ENCODE measurements at regions not wholly inside any gene's neighbourhood (a gene's known extent, or its start where the extent isn't known, plus 50 kb on each side); places are given as distances from the start of the nearest gene placed in this dataset.

DNA sequence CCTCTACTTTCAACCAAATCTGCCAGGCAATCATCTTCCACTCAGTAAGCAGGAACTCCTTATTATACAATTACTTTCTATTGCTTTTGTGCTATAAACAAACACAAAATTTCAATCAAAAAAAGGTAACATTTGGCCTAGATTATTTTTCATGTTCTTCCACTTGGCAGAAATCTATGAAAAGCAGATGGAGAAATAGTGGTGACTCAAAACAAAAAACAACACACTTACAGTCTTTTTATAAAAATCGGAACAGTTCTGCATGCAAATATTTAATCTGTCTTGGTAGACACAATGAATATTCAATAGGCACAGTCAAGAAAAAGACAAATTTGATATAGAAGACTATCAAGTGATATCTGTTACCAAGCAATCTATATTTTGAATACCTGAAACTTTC lies 376.8 kb downstream of the RPS29 start:
- BruUV-seq (replicated peaks), result no TSS peak
- Histone ChIP-seq H2AFZ (ENCODE audit: low read depth, low read length, poor library complexity, severe bottlenecking) (no peak overlapping the region), H3K4me1 (ENCODE audit: control insufficient read depth in 1 of 2, insufficient read depth in 2 of 2, low read length in 2 of 2) (no peaks in the 10 kb centered on the region), H3K4me3 (replicated peaks in 1 of 2; ENCODE audit: low read depth in 1 of 2, low read length in 2 of 2) (no peak overlapping the region), H3K27me3 (ENCODE audit: insufficient read depth, low read length) (no peaks in the 10 kb centered on the region), H3K36me3 (ENCODE audit: control insufficient read depth in 1 of 2, insufficient read depth in 2 of 2, low read length in 2 of 2) (no peaks in the 10 kb centered on the region), H3K9me2 (ENCODE audit: insufficient read depth) (no peaks in the 10 kb centered on the region), H3K4me2 (ENCODE audit: low read length) (no peak overlapping the region), H4K20me1 (ENCODE audit: insufficient read depth) (no peaks in the 10 kb centered on the region), H3K9ac (ENCODE audit: low read length) (no peak overlapping the region), H3K79me2 (ENCODE audit: insufficient read depth, low read length) (no peaks in the 10 kb centered on the region), H3K9me3 (ENCODE audit: control insufficient read depth in 1 of 2, insufficient read depth in 1 of 2, low read depth in 1 of 2, low read length in 2 of 2) (no peaks in the 10 kb centered on the region), H3K27ac (ENCODE audit: low read depth, low read length) (no peak overlapping the region)
- CTCF ChIA-PET, result no interaction called here
- POLR2A ChIA-PET, result no interaction called here
- intact Hi-C loops (cut with micrococcal nuclease), result no loop called here
- RAD21 ChIA-PET (ENCODE audit: low non-redundant PET in 1 of 2, low total read pairs in 2 of 2, uncharacterized antibody in 2 of 2, unreplicated experiment in 2 of 2), result no interaction called here
- DNase-seq (ENCODE audit: low read depth, low spot score) (no peak), ATAC-seq (no peak)
- TF ChIP-seq ZNF274 (IDR thresholded peaks at IDR 0.05; ENCODE audit: low read depth, low read length) (no peak), SIN3A (IDR thresholded peaks at IDR 0.05; ENCODE audit: low read depth) (no peak), EZH2phosphoT487 (IDR thresholded peaks at IDR 0.05; ENCODE audit: borderline replicate concordance) (no peak), JUND (IDR thresholded peaks at IDR 0.05) (no peak), SRF (IDR thresholded peaks at IDR 0.05; ENCODE audit: low read depth) (no peak), FOSL1 (IDR thresholded peaks at IDR 0.05; ENCODE audit: low read depth) (no peak), YY1 (IDR thresholded peaks at IDR 0.05; ENCODE audit: extremely low read depth, insufficient replicate concordance, low read depth, low read length) (no peak), EZH2 (IDR thresholded peaks at IDR 0.05) (no peak), CBX3 (IDR thresholded peaks at IDR 0.05; ENCODE audit: low read depth) (no peak)
- TF ChIP-seq, protein P1, sequence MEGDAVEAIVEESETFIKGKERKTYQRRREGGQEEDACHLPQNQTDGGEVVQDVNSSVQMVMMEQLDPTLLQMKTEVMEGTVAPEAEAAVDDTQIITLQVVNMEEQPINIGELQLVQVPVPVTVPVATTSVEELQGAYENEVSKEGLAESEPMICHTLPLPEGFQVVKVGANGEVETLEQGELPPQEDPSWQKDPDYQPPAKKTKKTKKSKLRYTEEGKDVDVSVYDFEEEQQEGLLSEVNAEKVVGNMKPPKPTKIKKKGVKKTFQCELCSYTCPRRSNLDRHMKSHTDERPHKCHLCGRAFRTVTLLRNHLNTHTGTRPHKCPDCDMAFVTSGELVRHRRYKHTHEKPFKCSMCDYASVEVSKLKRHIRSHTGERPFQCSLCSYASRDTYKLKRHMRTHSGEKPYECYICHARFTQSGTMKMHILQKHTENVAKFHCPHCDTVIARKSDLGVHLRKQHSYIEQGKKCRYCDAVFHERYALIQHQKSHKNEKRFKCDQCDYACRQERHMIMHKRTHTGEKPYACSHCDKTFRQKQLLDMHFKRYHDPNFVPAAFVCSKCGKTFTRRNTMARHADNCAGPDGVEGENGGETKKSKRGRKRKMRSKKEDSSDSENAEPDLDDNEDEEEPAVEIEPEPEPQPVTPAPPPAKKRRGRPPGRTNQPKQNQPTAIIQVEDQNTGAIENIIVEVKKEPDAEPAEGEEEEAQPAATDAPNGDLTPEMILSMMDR (IDR thresholded peaks at IDR 0.05 in 2 of 3, conservative IDR thresholded peaks at IDR 0.05 in 1 of 3; ENCODE audit: borderline replicate concordance in 1 of 3, insufficient read depth in 1 of 3, low read depth in 2 of 3, low read length in 2 of 3), result no peak
- TF ChIP-seq, protein P2, sequence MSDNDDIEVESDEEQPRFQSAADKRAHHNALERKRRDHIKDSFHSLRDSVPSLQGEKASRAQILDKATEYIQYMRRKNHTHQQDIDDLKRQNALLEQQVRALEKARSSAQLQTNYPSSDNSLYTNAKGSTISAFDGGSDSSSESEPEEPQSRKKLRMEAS (IDR thresholded peaks at IDR 0.05), result no peak
- TF ChIP-seq, protein P3, sequence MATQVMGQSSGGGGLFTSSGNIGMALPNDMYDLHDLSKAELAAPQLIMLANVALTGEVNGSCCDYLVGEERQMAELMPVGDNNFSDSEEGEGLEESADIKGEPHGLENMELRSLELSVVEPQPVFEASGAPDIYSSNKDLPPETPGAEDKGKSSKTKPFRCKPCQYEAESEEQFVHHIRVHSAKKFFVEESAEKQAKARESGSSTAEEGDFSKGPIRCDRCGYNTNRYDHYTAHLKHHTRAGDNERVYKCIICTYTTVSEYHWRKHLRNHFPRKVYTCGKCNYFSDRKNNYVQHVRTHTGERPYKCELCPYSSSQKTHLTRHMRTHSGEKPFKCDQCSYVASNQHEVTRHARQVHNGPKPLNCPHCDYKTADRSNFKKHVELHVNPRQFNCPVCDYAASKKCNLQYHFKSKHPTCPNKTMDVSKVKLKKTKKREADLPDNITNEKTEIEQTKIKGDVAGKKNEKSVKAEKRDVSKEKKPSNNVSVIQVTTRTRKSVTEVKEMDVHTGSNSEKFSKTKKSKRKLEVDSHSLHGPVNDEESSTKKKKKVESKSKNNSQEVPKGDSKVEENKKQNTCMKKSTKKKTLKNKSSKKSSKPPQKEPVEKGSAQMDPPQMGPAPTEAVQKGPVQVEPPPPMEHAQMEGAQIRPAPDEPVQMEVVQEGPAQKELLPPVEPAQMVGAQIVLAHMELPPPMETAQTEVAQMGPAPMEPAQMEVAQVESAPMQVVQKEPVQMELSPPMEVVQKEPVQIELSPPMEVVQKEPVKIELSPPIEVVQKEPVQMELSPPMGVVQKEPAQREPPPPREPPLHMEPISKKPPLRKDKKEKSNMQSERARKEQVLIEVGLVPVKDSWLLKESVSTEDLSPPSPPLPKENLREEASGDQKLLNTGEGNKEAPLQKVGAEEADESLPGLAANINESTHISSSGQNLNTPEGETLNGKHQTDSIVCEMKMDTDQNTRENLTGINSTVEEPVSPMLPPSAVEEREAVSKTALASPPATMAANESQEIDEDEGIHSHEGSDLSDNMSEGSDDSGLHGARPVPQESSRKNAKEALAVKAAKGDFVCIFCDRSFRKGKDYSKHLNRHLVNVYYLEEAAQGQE (IDR thresholded peaks at IDR 0.05; ENCODE audit: low read depth), result no peak
